Endothelial cell (in vitro differentiated cells): ENCODE measurements at regions not wholly inside any gene's neighbourhood (a gene's known extent, or its start where the extent isn't known, plus 50 kb on each side); places are given as distances from the start of the nearest gene placed in this dataset.

Experiments used
- DNase-seq: peaks from one replicate; pipeline ENCODE4 v3.0.0; 2021; ENCODE audit warnings: low spot score
- H3K27ac Mint-ChIP-seq: one replicate; pipeline ENCODE4 v1.8.0; 2021; ENCODE audit warnings: mixed read lengths, inconsistent platforms; ENCODE audit not compliant: unreplicated experiment
- H3K27me3 Mint-ChIP-seq: one replicate; pipeline ENCODE4 v1.8.0; 2021; ENCODE audit warnings: mild to moderate bottlenecking, moderate library complexity, mixed read lengths, inconsistent platforms; ENCODE audit not compliant: unreplicated experiment
- H3K36me3 Mint-ChIP-seq: one replicate; pipeline ENCODE4 v1.8.0; 2021; ENCODE audit warnings: mild to moderate bottlenecking, low read depth, mixed read lengths, inconsistent platforms; ENCODE audit not compliant: unreplicated experiment
- H3K4me1 Mint-ChIP-seq: one replicate; pipeline ENCODE4 v1.8.0; 2021; ENCODE audit warnings: mild to moderate bottlenecking, mixed read lengths, inconsistent platforms; ENCODE audit not compliant: unreplicated experiment
- H3K4me3 Mint-ChIP-seq: one replicate; pipeline ENCODE4 v1.8.0; 2021; ENCODE audit warnings: mild to moderate bottlenecking, mixed read lengths, inconsistent platforms; ENCODE audit not compliant: unreplicated experiment
- H3K9me3 Mint-ChIP-seq: one replicate; pipeline ENCODE4 v1.8.0; 2021; ENCODE audit warnings: mixed read lengths, inconsistent platforms; ENCODE audit not compliant: unreplicated experiment
- CTCF ChIP-seq: fragments of 200-600 bp; sonication (generic); IDR thresholded peaks from one replicate; pipeline ENCODE4 v1.5.0; 2021; ENCODE audit warnings: antibody characterized with exemption; ENCODE audit not compliant: unreplicated experiment

DNA sequence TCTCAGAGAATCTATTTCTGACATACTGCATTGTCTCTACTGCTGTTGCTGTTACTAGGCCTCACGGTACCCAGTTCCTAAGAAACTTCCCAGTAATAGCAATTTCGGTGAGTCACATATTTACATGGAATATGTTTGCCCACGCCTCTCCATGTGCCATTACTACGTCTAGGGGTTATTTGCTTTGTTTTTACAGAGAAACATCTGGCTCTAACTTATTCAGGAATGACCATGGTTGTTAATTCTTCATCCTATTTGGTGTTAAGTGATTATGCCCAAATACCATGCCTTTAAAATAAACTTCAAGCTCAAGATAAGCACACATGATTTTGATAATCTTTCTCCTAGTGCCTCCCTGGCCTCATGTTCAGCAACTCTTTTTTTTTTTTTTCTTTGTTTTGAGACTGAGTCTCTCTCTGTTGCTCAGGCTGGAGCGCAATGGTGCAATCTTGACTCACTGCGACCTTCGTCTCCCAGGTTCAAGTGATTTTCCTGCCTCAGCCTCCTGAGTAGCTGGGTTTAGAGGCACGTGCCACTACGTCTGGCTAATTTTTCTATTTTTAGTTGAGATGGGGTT, 101.0 kb upstream of the HS3ST1 start:
- Mint-ChIP-seq H3K9me3 (no peaks in the 10 kb centered on the region), H3K4me1 (no peaks in the 10 kb centered on the region), H3K27ac (no peak overlapping the region), H3K27me3 (peaks cover 3% of the 10 kb centered on the region), H3K4me3 (no peak overlapping the region), H3K36me3 (no peaks in the 10 kb centered on the region)
- no peak for TF ChIP-seq CTCF
- no peak for DNase-seq

GRCh38 chr4:11525085-11525484, 96.4 kb upstream of the HS3ST1 start:
- no peak for TF ChIP-seq CTCF
- Mint-ChIP-seq H3K9me3 (no peaks in the 10 kb centered on the region), H3K4me3 (no peak overlapping the region), H3K27me3 (no peaks in the 10 kb centered on the region), H3K27ac (no peak overlapping the region), H3K4me1 (no peaks in the 10 kb centered on the region), H3K36me3 (no peaks in the 10 kb centered on the region)
- DNase-seq: no peak

DNA sequence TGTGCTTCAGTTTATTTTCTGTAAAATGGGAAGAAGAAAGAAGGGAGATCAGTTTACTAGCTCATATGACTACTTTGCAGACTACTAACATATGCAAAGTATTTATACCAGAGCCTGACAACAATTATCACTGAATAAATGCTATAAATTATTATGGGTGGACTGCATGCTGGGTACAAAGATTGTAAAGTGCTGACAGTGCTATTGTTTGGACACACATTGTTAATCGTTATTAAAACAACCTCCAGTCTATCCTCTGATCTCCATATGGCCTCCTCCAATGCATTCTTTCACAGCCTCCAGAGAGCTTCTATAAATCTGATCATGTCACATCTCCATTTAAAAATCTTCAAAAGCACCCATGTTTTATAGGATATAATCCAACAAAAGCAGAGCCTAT, 90.1 kb upstream of the HS3ST1 start:
- Mint-ChIP-seq H3K27ac (no peak overlapping the region), H3K27me3 (no peaks in the 10 kb centered on the region), H3K4me1 (no peaks in the 10 kb centered on the region), H3K9me3 (no peaks in the 10 kb centered on the region), H3K4me3 (no peak overlapping the region), H3K36me3 (no peaks in the 10 kb centered on the region)
- TF ChIP-seq CTCF: no peak
- no peak for DNase-seq

GRCh38 chr4:11514779-11515419, 86.2 kb upstream of the HS3ST1 start:
- no peaks in the 10 kb centered on the region for H3K36me3 Mint-ChIP-seq
- H3K4me3 Mint-ChIP-seq: no peak overlapping the region
- H3K9me3 Mint-ChIP-seq: no peaks in the 10 kb centered on the region
- no peak overlapping the region for H3K27ac Mint-ChIP-seq
- H3K27me3 Mint-ChIP-seq: no peaks in the 10 kb centered on the region
- DNase-seq: no peak
- TF ChIP-seq CTCF: no peak
- no peaks in the 10 kb centered on the region for H3K4me1 Mint-ChIP-seq

DNA sequence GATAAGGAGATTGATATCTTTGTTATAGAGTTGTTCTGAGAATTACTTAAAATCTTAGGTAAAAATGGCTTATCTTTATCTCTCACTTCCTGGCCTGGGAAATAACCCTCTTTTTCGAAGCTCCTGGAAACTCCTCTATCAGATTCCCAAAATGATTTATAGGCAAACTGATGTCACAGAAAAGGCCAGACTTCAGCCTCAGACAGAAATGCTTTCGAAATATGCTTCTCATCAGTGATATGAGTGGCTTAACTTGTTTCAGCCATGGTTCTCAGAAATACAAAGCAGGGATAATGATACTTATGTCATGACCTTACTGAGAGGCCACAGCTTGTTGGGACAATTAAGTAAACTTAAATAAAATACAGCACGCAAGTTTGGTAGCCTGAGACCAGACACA, 85.3 kb upstream of the HS3ST1 start:
- Mint-ChIP-seq H3K36me3 (no peaks in the 10 kb centered on the region), H3K9me3 (no peaks in the 10 kb centered on the region)
- TF ChIP-seq CTCF: no peak

More for the DNA sequence above, 85.3 kb upstream of the HS3ST1 start:
- no peaks in the 10 kb centered on the region for H3K4me1 Mint-ChIP-seq
- no peak overlapping the region for H3K27ac Mint-ChIP-seq
- no peak overlapping the region for H3K4me3 Mint-ChIP-seq
- DNase-seq: no peak
- H3K27me3 Mint-ChIP-seq: no peaks in the 10 kb centered on the region
